Neural cell (in vitro differentiated cells): ENCODE measurements at regions not wholly inside any gene's neighbourhood (a gene's known extent, or its start where the extent isn't known, plus 50 kb on each side); places are given as distances from the start of the nearest gene placed in this dataset.

ENCODE experiments used
- EP300 ChIP-seq: fragments of 450-650 bp; conservative IDR thresholded peaks from 2 replicates; pipeline ENCODE4 v1.6.1; 2014; ENCODE audit warnings: antibody characterized with exemption, mild to moderate bottlenecking, moderate library complexity; ENCODE audit not compliant: poor library complexity, severe bottlenecking
- EZH2 ChIP-seq: fragments of 200-600, 300-800 bp; shearing (Covaris generic), sonication (generic); IDR thresholded peaks from 2 replicates; pipeline ENCODE4 v1.6.1; 2014; ENCODE audit warnings: antibody characterized with exemption, low read length, borderline replicate concordance, mild to moderate bottlenecking; ENCODE audit not compliant: insufficient read depth, poor library complexity, severe bottlenecking
- MXI1 ChIP-seq: fragments of 450-650 bp; conservative IDR thresholded peaks from 2 replicates; pipeline ENCODE4 v1.6.1; 2014; ENCODE audit warnings: antibody characterized with exemption, mild to moderate bottlenecking; ENCODE audit not compliant: poor library complexity, severe bottlenecking
- POLR2AphosphoS5 ChIP-seq: IDR thresholded peaks from 2 replicates; pipeline ENCODE4 v1.6.1; 2012
- SMC3 ChIP-seq: fragments of 450-650 bp; conservative IDR thresholded peaks from 2 replicates; pipeline ENCODE4 v1.6.1; 2014; ENCODE audit warnings: antibody characterized with exemption, mild to moderate bottlenecking, moderate library complexity; ENCODE audit not compliant: poor library complexity
- TAF1 ChIP-seq: IDR thresholded peaks from 2 replicates; pipeline ENCODE4 v1.6.1; 2012; ENCODE audit warnings: low read depth
- TF ChIP-seq, protein P1 (sequence below): fragments of 450-650 bp; IDR thresholded peaks from 2 replicates; pipeline ENCODE4 v1.5.1; 2014; ENCODE audit warnings: antibody characterized with exemption, mild to moderate bottlenecking, moderate library complexity; ENCODE audit not compliant: poor library complexity, severe bottlenecking
- TF ChIP-seq, protein P2 (sequence below): IDR thresholded peaks from 2 replicates; pipeline ENCODE4 v1.6.1; 2012; ENCODE audit warnings: borderline replicate concordance

DNA sequence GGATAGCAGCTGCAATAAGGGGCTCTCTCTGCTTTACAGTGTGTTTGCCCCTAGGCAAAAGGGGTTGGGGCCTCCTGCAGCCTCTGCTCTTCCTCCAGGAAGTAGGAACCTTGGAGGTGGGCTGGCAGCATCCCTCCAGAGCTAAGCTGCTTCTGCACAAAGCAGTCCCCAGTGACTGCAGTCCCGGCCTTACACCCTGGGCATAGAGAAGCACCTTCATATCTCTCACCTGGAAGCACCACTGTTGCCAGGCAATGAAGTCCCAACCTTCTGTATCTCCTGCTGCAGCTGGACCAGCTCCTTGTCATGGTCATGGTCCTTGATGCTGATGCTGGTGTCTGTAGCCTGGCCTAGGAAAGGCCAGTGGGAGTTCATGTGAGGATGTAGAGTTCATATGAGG is 171.1 kb upstream of the TET2 start:
- TF ChIP-seq, protein P1, sequence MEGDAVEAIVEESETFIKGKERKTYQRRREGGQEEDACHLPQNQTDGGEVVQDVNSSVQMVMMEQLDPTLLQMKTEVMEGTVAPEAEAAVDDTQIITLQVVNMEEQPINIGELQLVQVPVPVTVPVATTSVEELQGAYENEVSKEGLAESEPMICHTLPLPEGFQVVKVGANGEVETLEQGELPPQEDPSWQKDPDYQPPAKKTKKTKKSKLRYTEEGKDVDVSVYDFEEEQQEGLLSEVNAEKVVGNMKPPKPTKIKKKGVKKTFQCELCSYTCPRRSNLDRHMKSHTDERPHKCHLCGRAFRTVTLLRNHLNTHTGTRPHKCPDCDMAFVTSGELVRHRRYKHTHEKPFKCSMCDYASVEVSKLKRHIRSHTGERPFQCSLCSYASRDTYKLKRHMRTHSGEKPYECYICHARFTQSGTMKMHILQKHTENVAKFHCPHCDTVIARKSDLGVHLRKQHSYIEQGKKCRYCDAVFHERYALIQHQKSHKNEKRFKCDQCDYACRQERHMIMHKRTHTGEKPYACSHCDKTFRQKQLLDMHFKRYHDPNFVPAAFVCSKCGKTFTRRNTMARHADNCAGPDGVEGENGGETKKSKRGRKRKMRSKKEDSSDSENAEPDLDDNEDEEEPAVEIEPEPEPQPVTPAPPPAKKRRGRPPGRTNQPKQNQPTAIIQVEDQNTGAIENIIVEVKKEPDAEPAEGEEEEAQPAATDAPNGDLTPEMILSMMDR: no peak
- no peak for TF ChIP-seq TAF1
- TF ChIP-seq POLR2AphosphoS5: no peak
- TF ChIP-seq EP300: no peak
- TF ChIP-seq EZH2: no peak
- TF ChIP-seq, protein P2, sequence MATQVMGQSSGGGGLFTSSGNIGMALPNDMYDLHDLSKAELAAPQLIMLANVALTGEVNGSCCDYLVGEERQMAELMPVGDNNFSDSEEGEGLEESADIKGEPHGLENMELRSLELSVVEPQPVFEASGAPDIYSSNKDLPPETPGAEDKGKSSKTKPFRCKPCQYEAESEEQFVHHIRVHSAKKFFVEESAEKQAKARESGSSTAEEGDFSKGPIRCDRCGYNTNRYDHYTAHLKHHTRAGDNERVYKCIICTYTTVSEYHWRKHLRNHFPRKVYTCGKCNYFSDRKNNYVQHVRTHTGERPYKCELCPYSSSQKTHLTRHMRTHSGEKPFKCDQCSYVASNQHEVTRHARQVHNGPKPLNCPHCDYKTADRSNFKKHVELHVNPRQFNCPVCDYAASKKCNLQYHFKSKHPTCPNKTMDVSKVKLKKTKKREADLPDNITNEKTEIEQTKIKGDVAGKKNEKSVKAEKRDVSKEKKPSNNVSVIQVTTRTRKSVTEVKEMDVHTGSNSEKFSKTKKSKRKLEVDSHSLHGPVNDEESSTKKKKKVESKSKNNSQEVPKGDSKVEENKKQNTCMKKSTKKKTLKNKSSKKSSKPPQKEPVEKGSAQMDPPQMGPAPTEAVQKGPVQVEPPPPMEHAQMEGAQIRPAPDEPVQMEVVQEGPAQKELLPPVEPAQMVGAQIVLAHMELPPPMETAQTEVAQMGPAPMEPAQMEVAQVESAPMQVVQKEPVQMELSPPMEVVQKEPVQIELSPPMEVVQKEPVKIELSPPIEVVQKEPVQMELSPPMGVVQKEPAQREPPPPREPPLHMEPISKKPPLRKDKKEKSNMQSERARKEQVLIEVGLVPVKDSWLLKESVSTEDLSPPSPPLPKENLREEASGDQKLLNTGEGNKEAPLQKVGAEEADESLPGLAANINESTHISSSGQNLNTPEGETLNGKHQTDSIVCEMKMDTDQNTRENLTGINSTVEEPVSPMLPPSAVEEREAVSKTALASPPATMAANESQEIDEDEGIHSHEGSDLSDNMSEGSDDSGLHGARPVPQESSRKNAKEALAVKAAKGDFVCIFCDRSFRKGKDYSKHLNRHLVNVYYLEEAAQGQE: no peak
- no peak for TF ChIP-seq SMC3
- no peak for TF ChIP-seq MXI1
